Inflammatory macrophage treated with lipopolysaccharide for 4 hours (primary cell): ENCODE measurements at regions not wholly inside any gene's neighbourhood (a gene's known extent, or its start where the extent isn't known, plus 50 kb on each side); places are given as distances from the start of the nearest gene placed in this dataset.
"Not testable (repeated sequence)": the region's sequence is repeated elsewhere in the genome, so short reads cannot be mapped to it uniquely, and the experiment has no call there.

Experiments used
- DNase-seq: peaks from one replicate; pipeline ENCODE4 v3.0.0-alpha.2; 2020

- DNase-seq: no peak
Measured at GRCh38 chr15:69554279-69554961, 101.8 kb downstream of the RPLP1 start.

DNA sequence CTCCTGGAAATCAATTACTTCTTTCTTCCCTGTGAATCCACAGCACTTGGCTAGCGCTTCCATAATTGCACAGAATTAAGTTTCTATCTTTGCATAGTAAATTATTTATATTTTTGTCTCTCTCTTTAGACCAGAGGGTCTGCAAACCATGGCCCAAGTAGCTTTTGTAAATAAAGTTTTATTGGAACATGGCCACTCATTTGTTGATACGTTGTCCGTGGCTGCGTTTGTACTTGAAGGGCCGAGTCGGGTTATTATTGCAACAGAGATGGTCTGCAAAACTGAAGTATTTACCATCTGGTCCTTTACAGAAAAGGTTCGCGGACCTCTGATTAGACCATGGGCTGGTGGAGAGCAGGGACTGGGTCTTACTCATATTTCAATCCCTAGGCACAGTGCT lies 102.5 kb downstream of the RPLP1 start:
- no peak for DNase-seq

GRCh38 chr15:69556344-69556743 lies 103.7 kb downstream of the RPLP1 start:
- DNase-seq: no peak

DNA sequence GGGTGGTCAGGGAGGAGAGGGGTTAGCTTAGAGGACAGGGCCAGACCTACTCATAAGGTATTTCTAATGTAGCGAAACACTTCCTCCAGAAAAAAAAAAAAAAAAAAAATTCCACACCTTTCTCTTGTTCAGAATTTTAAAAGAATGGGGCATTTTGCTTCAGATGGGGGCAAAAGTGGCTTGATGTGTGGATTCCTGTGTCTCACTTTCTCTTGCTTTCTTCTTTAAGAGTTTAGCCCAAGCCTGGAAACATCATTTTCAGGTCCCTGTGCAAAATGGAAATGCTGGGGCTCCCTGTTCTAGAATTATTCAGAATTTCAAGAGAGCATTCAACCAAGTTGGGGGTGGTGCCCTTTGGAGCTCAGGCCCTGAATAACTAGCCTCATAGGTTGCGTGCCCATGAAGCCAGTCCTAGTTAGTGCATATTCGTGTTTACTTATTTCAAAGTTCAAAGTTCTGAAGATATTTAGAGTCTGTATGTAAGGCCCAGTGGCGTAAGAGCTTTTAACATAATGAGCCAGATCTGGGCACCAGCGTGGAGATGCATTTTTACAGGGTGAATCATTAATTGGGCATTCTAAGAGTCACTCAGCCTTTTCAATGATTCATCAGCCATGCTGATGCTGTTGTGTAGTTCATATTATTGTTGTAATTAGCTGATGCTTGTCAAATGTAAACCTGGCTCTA lies 104.5 kb downstream of the RPLP1 start:
- DNase-seq: no peak

- DNase-seq: no peak
Measured at GRCh38 chr15:69557707-69558409, 105.2 kb downstream of the RPLP1 start.

DNA sequence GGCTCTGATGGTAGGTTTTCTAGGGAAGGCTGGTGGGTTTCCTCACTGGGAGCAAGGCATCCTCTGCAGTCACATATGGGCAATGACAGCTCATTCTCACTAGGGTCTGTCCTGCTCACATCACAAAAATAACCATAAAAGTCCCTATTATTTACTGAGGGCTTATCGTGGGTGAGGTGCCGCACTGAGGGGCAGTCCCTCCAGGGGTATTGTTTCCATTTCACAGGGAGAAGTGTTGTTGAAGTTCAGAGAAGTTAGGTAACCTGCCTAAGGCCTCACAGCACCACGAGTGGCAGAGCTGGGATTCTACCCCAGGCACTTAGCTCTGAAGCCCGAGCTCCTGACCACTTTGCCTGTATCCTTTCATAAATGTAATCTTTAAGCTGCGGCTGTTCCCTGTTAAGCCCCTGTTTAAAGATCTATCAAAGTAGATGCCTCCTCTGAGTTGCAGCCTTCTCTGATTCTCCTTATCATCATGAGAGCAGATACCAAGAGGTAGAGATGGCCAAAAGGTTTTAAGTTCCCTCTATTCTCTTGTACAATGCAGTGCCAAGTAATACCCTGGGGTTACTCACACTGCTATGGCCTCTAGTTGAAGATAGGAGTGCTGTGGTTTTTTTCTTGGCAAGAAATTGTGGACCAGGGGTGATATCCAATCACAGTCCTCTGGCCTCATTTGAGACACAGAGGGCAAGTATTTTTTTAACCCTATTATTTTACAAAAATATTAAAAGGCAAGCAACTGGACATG lies 107.0 kb downstream of the RPLP1 start:
- no peak for DNase-seq

DNA sequence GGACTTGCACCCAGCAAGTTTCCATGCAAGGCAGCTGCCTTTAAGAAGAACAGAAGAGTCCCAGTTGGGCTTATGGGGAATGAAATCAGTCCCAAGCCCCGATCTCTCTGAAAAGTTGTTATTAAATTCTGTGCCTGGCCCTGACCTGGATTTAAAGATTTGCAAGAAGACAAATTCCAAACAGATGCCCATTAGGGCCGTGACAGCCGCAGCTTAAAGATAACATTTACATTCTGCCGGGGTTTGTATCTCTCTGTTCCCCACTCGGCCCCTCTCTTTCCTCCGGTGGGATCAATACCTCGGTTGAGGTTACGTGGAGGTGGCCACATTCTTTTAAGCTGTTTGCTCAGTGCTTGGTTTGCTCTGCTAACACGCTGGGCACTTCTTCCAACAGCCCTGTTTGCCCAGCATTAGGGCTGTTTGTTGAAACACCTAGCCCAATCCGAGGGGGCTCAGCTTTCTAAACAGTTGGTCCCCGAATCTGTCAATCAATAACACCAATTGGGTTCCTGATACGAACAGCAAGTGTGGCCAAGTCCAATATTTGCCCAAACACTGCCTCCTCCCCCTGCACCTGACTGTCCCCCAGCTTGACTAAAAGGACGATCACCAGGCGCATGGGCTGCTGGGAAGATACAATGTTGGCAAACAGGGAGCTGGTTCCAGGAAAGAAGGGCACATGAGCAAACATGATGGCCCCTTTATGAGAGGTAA lies 108.6 kb downstream of the RPLP1 start:
- no peak for DNase-seq

DNA sequence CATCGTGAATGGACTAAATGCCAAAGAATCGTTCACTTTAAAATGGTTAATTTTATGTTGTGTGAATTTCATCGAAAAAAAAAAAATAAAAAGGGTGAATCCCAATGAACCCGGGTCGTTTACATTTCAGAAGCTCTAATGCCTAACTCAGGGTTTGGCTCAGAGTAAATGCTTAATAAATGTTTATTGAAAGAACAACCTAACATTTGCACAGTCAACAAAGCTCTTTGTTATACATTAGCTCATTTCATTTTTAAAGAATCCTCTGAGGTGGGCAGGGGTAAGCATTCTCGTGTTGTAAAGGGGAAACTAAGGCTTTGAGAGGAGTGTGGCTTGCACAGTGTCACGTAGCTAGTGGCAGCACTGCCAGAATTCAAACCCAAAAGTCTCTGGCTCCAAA lies 109.5 kb downstream of the RPLP1 start:
- DNase-seq: no peak

- no peak for DNase-seq
Measured at GRCh38 chr15:69562564-69562963, 109.9 kb downstream of the RPLP1 start.

GRCh38 chr15:69565066-69565655 lies 112.5 kb downstream of the RPLP1 start:
- no peak for DNase-seq

- DNase-seq: not testable (repeated sequence)
Measured at GRCh38 chr15:69567238-69567760, 114.7 kb downstream of the RPLP1 start.

DNA sequence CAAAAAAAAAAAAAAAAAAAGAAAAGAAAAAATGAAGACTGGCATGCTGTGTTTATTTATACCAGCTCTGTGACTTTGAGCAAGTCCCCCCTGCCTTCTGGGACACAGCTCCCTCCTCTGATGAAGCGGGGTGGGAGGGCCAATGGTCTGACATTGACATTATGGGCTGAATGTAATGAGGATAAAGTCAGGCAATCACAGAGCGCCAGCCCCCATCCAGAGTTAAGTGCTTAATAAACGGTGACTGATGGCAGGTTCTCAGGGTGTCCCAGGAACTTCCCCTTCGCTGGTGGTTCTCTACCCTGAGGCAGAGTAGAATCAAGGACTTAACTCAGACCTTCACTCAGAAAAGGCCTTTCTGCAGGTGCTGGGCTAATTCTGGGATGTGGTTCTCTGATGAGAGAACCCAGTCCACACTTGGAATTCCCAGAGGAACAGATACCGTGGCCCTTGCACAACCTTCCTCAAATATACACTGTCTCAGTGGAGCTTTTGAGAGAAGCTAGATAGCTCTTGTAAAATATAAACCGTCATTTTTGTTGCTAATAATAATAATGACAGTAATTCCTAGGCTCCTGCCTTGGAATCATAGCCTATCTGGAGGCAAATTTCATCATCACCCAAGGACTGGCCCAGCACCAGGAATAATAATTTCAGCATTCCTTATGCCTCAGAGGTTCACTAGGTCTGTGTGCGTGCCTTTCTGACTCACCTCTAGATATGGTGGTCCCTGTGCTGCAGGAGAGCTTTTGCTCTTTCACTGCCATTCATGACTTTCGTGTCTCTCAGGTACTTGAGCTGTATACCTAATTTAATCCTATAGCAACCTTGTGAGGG lies 115.8 kb downstream of the RPLP1 start:
- DNase-seq: peak; percentile 29

GRCh38 chr15:69570454-69570853 lies 117.8 kb downstream of the RPLP1 start:
- no peak for DNase-seq

DNA sequence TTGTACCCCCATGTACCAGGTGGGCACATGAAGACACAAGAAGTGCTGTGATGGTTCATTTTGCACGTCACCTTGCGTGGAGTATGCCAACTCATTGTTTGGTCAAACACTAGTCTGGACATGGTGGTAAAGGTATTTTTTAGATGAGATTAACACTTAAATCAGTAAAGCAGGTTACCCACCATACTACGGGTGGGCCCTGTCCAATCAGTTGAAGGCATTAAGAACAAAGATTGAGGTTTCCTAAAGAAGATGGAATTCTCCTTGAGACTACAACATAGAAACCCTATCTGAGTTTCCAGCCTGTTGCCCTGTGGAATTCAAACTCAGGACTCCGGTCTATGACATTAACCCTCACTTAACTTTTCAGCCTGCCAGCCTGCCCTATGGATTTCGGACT lies 118.4 kb downstream of the RPLP1 start:
- DNase-seq: no peak

- not testable (repeated sequence) for DNase-seq
Measured at GRCh38 chr15:69573278-69573677, 120.7 kb downstream of the RPLP1 start.

DNA sequence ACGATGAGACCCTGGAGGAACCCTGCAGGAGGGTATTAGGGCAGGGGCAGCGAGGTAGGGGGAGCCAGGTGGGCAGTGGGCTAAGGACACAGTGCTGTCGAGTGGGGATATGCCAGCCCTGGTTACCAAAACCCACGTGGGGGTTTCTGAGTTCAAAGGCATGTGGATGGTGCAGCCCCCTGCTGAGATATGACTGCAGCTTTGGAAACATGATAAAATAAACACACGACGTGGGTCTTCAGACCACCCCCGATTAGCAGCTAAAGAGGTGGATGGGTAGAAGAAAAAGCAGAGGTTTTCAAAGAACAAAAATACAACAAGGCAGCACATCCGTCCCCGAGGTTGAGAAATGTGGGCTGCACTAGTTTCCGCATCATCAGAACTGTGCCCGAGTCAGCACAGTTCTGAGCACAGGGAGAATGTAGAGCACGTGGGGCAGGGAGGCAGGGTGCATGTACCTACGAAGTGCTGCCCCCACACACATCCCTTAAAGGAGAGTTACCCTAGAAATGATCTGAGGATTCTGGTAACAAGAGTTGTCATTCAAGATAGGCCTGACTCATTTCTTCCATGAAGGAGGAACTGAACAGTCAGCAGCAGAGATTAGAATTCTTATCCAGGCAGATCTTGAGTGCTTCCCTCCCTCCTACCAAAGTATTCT lies 121.3 kb downstream of the RPLP1 start:
- DNase-seq: peak; percentile 68

GRCh38 chr15:69574506-69574905 lies 121.9 kb downstream of the RPLP1 start:
- DNase-seq: peak; percentile 69

GRCh38 chr15:69575387-69575786 lies 122.8 kb downstream of the RPLP1 start:
- no peak for DNase-seq

DNA sequence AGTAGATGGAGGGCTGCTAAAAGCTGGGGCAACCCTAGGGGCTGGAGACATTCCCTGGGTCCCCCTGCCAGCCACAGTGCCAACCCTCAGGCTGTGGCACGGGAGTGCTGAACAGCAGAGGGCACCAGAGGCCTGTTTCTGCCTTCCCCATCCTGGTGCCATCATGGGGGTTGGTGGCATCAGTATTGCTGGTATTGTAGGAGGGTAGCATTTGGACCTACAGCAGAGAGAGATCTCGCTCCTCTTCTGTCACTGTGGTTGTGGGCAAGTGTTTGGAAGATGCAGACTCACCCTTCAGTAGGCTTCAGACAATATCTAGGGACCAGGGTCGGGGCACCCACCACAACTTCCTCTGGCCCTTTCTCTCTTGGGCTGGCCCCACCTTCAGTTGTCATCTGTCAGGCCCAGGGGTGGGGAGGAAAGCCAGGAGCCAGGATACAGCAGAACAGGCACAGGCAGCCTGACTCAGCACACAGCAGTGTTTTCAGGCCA lies 123.5 kb downstream of the RPLP1 start:
- DNase-seq: peak; percentile 65

GRCh38 chr15:69576948-69577351 lies 124.3 kb downstream of the RPLP1 start:
- DNase-seq: no peak
